Parathyroid adenoma (tissue), 2 donors: ENCODE measurements at regions not wholly inside any gene's neighbourhood (a gene's known extent, or its start where the extent isn't known, plus 50 kb on each side); places are given as distances from the start of the nearest gene placed in this dataset.

ENCODE experiments used
- H2AFZ ChIP-seq: fragments of 300-600 bp; sonication (generic); one replicate; pipeline ENCODE4 v1.7.0; 2017; ENCODE audit warnings: antibody characterized with exemption, mild to moderate bottlenecking
- H3K27ac ChIP-seq: fragments of 300-600 bp; sonication (generic); one replicate; pipeline ENCODE4 v1.7.0; 2017
- H3K27me3 ChIP-seq: fragments of 300-600 bp; sonication (generic); one replicate; pipeline ENCODE4 v1.7.0; 2017; ENCODE audit warnings: low read length; ENCODE audit not compliant: control insufficient read depth, insufficient read depth
- H3K36me3 ChIP-seq: fragments of 300-600 bp; sonication (generic); one replicate; pipeline ENCODE4 v1.7.0; 2017; ENCODE audit warnings: low read length; ENCODE audit not compliant: control insufficient read depth, insufficient read depth
- H3K4me1 ChIP-seq: fragments of 300-600 bp; sonication (generic); one replicate; pipeline ENCODE4 v1.7.0; 2017; ENCODE audit warnings: control low read depth
- H3K4me2 ChIP-seq: fragments of 300-600 bp; sonication (generic); one replicate; pipeline ENCODE4 v1.7.0; 2017; ENCODE audit warnings: low read length
- H3K4me3 ChIP-seq: fragments of 300-600 bp; sonication (generic); one replicate; pipeline ENCODE4 v1.7.0; 2017; ENCODE audit warnings: low read depth, low read length
- H3K79me2 ChIP-seq: fragments of 300-600 bp; sonication (generic); one replicate; pipeline ENCODE4 v1.7.0; 2017; ENCODE audit warnings: control low read depth
- H3K9ac ChIP-seq: fragments of 300-600 bp; sonication (generic); one replicate; pipeline ENCODE4 v1.7.0; 2017; ENCODE audit warnings: mild to moderate bottlenecking
- H3K9me3 ChIP-seq: fragments of 300-600 bp; sonication (generic); one replicate; pipeline ENCODE4 v1.7.0; 2017; ENCODE audit warnings: low read length; ENCODE audit not compliant: control insufficient read depth
- CTCF ChIP-seq: fragments of 300-600 bp; sonication (generic); IDR thresholded peaks from one replicate; pipeline ENCODE4 v1.7.0; 2017; ENCODE audit warnings: antibody characterized with exemption, mild to moderate bottlenecking
- donor health status: primary hyperparathyroidism.

GRCh38 chr10:71158902-71159301, 53.5 kb upstream of the UNC5B start:
- H3K4me1 ChIP-seq: no peaks in the 10 kb centered on the region
- no peaks in the 10 kb centered on the region for H3K36me3 ChIP-seq
- H3K9ac ChIP-seq: no peak overlapping the region
- no peak overlapping the region for H3K4me3 ChIP-seq
- no peaks in the 10 kb centered on the region for H3K27me3 ChIP-seq
- H3K9me3 ChIP-seq: no peaks in the 10 kb centered on the region
- H3K4me2 ChIP-seq: no peak overlapping the region
- TF ChIP-seq CTCF: no peak
- no peak overlapping the region for H2AFZ ChIP-seq
- H3K27ac ChIP-seq: no peak overlapping the region
- no peaks in the 10 kb centered on the region for H3K79me2 ChIP-seq

GRCh38 chr10:71159892-71160291, 52.5 kb upstream of the UNC5B start:
- Histone ChIP-seq H3K4me1 (no peaks in the 10 kb centered on the region), H3K36me3 (no peaks in the 10 kb centered on the region), H3K9ac (no peak overlapping the region), H3K4me2 (no peak overlapping the region), H3K9me3 (no peaks in the 10 kb centered on the region), H3K27ac (no peak overlapping the region), H3K79me2 (no peaks in the 10 kb centered on the region), H2AFZ (no peak overlapping the region), H3K4me3 (no peak overlapping the region), H3K27me3 (no peaks in the 10 kb centered on the region)
- no peak for TF ChIP-seq CTCF

- Histone ChIP-seq H3K79me2 (no peaks in the 10 kb centered on the region), H3K9ac (no peak overlapping the region), H3K9me3 (no peaks in the 10 kb centered on the region), H3K27ac (no peak overlapping the region), H3K36me3 (no peaks in the 10 kb centered on the region), H3K4me2 (no peak overlapping the region), H2AFZ (no peak overlapping the region), H3K4me3 (no peak overlapping the region), H3K27me3 (no peaks in the 10 kb centered on the region), H3K4me1 (no peaks in the 10 kb centered on the region)
- TF ChIP-seq CTCF: no peak
Measured at GRCh38 chr10:71161425-71161824, 50.9 kb upstream of the UNC5B start.
